ENCODE measurements at regions not wholly inside any gene's neighbourhood (a gene's known extent, or its start where the extent isn't known, plus 50 kb on each side); places are given as distances from the start of the nearest gene placed in this dataset.

- TF ChIP-seq CTCF (IDR thresholded peaks at IDR 0.05) = no peak
- Histone ChIP-seq H3K36me3 (no peaks in the 10 kb centered on the region), H3K27me3 (no peaks in the 10 kb centered on the region), H3K9ac (ENCODE audit: low read depth in 2 of 2, low read length in 2 of 2) (no peak overlapping the region), H3K27ac (no peak overlapping the region), H3K4me1 (no peaks in the 10 kb centered on the region), H3K4me3 (no peak overlapping the region), H3K9me3 (no peaks in the 10 kb centered on the region)
- intact Hi-C loops (cut with DNase I) = no loop called here
- DNase-seq = no peak
Observed at GRCh38 chr18:22675006-22675405, 257.3 kb upstream of the CTAGE1 start.

- Histone ChIP-seq H3K27me3 (no peaks in the 10 kb centered on the region), H3K27ac (peak overlapping the region; percentile 45), H3K9me3 (no peaks in the 10 kb centered on the region), H3K4me1 (no peaks in the 10 kb centered on the region), H3K9ac (ENCODE audit: low read depth in 2 of 2, low read length in 2 of 2) (no peak overlapping the region), H3K4me3 (no peak overlapping the region), H3K36me3 (no peaks in the 10 kb centered on the region)
- intact Hi-C loops (cut with DNase I) = no loop called here
- no peak for TF ChIP-seq CTCF (IDR thresholded peaks at IDR 0.05)
- DNase-seq = no peak
Observed at GRCh38 chr18:22676423-22676822, 256.7 kb upstream of the RBBP8 start.

GRCh38 chr18:22678486-22678885 is 254.6 kb upstream of the RBBP8 start:
- no peak overlapping the region for H3K9ac ChIP-seq (ENCODE audit: low read depth in 2 of 2, low read length in 2 of 2)
- no peaks in the 10 kb centered on the region for H3K4me1 ChIP-seq
- no peaks in the 10 kb centered on the region for H3K9me3 ChIP-seq
- intact Hi-C loops (cut with DNase I) = no loop called here
- DNase-seq = no peak
- no peaks in the 10 kb centered on the region for H3K36me3 ChIP-seq
- H3K4me3 ChIP-seq = no peak overlapping the region
- H3K27ac ChIP-seq = peak overlapping the region; percentile 35
- TF ChIP-seq CTCF (IDR thresholded peaks at IDR 0.05) = no peak
- no peaks in the 10 kb centered on the region for H3K27me3 ChIP-seq

- Histone ChIP-seq H3K4me3 (no peak overlapping the region), H3K27me3 (no peaks in the 10 kb centered on the region), H3K9ac (ENCODE audit: low read depth in 2 of 2, low read length in 2 of 2) (no peak overlapping the region), H3K27ac (no peak overlapping the region), H3K9me3 (no peaks in the 10 kb centered on the region), H3K36me3 (no peaks in the 10 kb centered on the region), H3K4me1 (no peaks in the 10 kb centered on the region)
- TF ChIP-seq CTCF (IDR thresholded peaks at IDR 0.05) = no peak
- no peak for DNase-seq
- intact Hi-C loops (cut with DNase I) = no loop called here
Observed at GRCh38 chr18:22680944-22681343, 252.2 kb upstream of the RBBP8 start.

GRCh38 chr18:22681908-22682307 is 251.2 kb upstream of the RBBP8 start:
- intact Hi-C loops (cut with DNase I) = no loop called here
- no peak for DNase-seq
- H3K9me3 ChIP-seq = no peaks in the 10 kb centered on the region
- no peak overlapping the region for H3K4me3 ChIP-seq
- H3K36me3 ChIP-seq = no peaks in the 10 kb centered on the region
- H3K27ac ChIP-seq = peak overlapping the region; percentile 65
- peak overlapping the region in 1 of 2 donors; percentile 16 for H3K9ac ChIP-seq (ENCODE audit: low read depth in 2 of 2, low read length in 2 of 2)
- no peak for TF ChIP-seq CTCF (IDR thresholded peaks at IDR 0.05)
- no peaks in the 10 kb centered on the region for H3K27me3 ChIP-seq
- no peaks in the 10 kb centered on the region for H3K4me1 ChIP-seq

- intact Hi-C loops (cut with DNase I) = no loop called here
- peak overlapping the region; percentile 65 for H3K27ac ChIP-seq
- H3K4me3 ChIP-seq = no peak overlapping the region
Observed at GRCh38 chr18:22682720-22683119, 250.4 kb upstream of the RBBP8 start.

More at GRCh38 chr18:22682720-22683119, 250.4 kb upstream of the RBBP8 start:
- H3K36me3 ChIP-seq = no peaks in the 10 kb centered on the region
- no peak for DNase-seq
- no peaks in the 10 kb centered on the region for H3K27me3 ChIP-seq
- H3K9ac ChIP-seq (ENCODE audit: low read depth in 2 of 2, low read length in 2 of 2) = no peak overlapping the region
- TF ChIP-seq CTCF (IDR thresholded peaks at IDR 0.05) = no peak
- no peaks in the 10 kb centered on the region for H3K4me1 ChIP-seq
- no peaks in the 10 kb centered on the region for H3K9me3 ChIP-seq

All from colonic mucosa (tissue), 4 donors.